SK-N-MC (cell line): ENCODE measurements at regions not wholly inside any gene's neighbourhood (a gene's known extent, or its start where the extent isn't known, plus 50 kb on each side); places are given as distances from the start of the nearest gene placed in this dataset.

Experiments
- EZH2 ChIP-seq: fragments of 200-600 bp; sonication (generic); IDR thresholded peaks from one replicate; pipeline ENCODE4 v1.6.1; 2017; ENCODE audit warnings: antibody characterized with exemption
- POLR2AphosphoS5 ChIP-seq: IDR thresholded peaks from 2 replicates; pipeline ENCODE4 v1.6.1; 2012; ENCODE audit warnings: mild to moderate bottlenecking, low read depth, low read length, borderline replicate concordance

GRCh38 chr4:183848805-183849204 lies 56.3 kb upstream of the STOX2 start:
- no peak for TF ChIP-seq POLR2AphosphoS5
- no peak for TF ChIP-seq EZH2
